ENCODE measurements at regions not wholly inside any gene's neighbourhood (a gene's known extent, or its start where the extent isn't known, plus 50 kb on each side); places are given as distances from the start of the nearest gene placed in this dataset.

- TF ChIP-seq CTCF (conservative IDR thresholded peaks at IDR 0.05; ENCODE audit: low read length) (no peak), EZH2phosphoT487 (IDR thresholded peaks at IDR 0.05; ENCODE audit: borderline replicate concordance) (no peak)
Observed at GRCh38 chr10:36051500-36051991, 409.4 kb upstream of the FZD8 start.

Measured in Loucy (cell line).